ENCODE measurements at regions not wholly inside any gene's neighbourhood (a gene's known extent, or its start where the extent isn't known, plus 50 kb on each side); places are given as distances from the start of the nearest gene placed in this dataset.
"Not testable (repeated sequence)": the region's sequence is repeated elsewhere in the genome, so short reads cannot be mapped to it uniquely, and the experiment has no call there.

DNA sequence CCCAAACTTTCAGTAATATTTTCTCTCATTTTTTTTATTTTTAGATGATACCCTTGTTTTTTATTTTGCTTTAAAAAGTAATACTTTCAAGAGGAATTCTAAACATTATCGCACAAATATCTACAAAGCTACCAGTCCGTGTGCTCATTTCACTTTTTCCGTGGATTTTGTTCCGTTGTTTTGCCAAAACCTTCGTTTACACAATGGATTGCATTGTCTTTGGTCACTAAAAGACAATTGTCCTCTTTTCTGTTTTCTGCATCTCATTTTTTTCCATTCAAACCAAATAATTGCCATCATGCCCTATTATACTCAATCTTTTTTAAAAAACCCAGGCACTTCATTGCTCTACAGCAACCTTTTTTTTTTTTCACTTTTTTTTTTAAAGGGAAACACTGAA lies 214.9 kb downstream of the CXXC4 start:
- H3K27me3 Mint-ChIP-seq (ENCODE audit: insufficient read depth): no peaks in the 10 kb centered on the region
- H3K4me1 ChIP-seq (ENCODE audit: control insufficient read depth, insufficient read depth, low read length): no peaks in the 10 kb centered on the region
- TF ChIP-seq, protein P1, sequence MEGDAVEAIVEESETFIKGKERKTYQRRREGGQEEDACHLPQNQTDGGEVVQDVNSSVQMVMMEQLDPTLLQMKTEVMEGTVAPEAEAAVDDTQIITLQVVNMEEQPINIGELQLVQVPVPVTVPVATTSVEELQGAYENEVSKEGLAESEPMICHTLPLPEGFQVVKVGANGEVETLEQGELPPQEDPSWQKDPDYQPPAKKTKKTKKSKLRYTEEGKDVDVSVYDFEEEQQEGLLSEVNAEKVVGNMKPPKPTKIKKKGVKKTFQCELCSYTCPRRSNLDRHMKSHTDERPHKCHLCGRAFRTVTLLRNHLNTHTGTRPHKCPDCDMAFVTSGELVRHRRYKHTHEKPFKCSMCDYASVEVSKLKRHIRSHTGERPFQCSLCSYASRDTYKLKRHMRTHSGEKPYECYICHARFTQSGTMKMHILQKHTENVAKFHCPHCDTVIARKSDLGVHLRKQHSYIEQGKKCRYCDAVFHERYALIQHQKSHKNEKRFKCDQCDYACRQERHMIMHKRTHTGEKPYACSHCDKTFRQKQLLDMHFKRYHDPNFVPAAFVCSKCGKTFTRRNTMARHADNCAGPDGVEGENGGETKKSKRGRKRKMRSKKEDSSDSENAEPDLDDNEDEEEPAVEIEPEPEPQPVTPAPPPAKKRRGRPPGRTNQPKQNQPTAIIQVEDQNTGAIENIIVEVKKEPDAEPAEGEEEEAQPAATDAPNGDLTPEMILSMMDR (conservative IDR thresholded peaks at IDR 0.05): no peak
- H3K36me3 ChIP-seq (ENCODE audit: control insufficient read depth, insufficient read depth, low read length): no peaks in the 10 kb centered on the region
- no peaks in the 10 kb centered on the region for H3K9me3 Mint-ChIP-seq
- no peaks in the 10 kb centered on the region for H3K36me3 Mint-ChIP-seq (ENCODE audit: low read depth)
- 89 to 95% methylated on average over 5 of the region's 5 CpGs for WGBS, 2 experiments (ENCODE audit: insufficient coverage in 1 of 2, insufficient read length in 1 of 2)
- no peak overlapping the region for H3K27ac Mint-ChIP-seq
- no peaks in the 10 kb centered on the region for H3K4me1 Mint-ChIP-seq
- no peak for DNase-seq
- no peak overlapping the region for H3K27ac ChIP-seq (ENCODE audit: low read depth, low read length)
- no peaks in the 10 kb centered on the region for H3K9me3 ChIP-seq (ENCODE audit: control insufficient read depth, low read length)
- no peak overlapping the region for H3K4me3 Mint-ChIP-seq
- no peak overlapping the region for H3K9ac ChIP-seq (ENCODE audit: extremely low read depth, low read length, poor library complexity, severe bottlenecking)
- no peak overlapping the region for H3K4me3 ChIP-seq (ENCODE audit: low read length)
- H3K27me3 ChIP-seq (ENCODE audit: control insufficient read depth, insufficient read depth, low read length, poor library complexity, severe bottlenecking): no peaks in the 10 kb centered on the region

DNA sequence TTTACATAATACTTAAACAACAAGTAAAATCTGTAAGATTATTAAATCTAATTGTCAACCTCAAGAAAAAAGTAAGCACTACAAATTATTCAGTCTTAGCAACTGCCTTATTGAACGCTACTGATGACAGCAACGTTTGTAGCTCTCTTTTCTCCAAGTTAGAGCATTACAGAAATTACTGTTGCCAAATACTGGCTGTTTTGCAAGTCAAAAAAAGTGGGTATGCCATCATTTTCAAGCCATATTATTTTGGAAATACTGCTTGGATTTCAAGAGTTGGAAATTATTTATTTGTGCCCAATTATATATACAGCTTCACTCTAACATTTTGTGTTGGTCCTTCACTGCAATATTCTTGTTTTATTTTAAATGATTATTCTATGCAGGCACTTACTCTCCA lies 221.7 kb downstream of the CXXC4 start:
- H3K9me3 Mint-ChIP-seq: no peaks in the 10 kb centered on the region
- no peaks in the 10 kb centered on the region for H3K36me3 ChIP-seq (ENCODE audit: control insufficient read depth, insufficient read depth, low read length)
- 80 to 86% methylated on average over 2 of the region's 2 CpGs for WGBS, 2 experiments (ENCODE audit: insufficient coverage in 1 of 2, insufficient read length in 1 of 2)
- H3K27me3 Mint-ChIP-seq (ENCODE audit: insufficient read depth): no peaks in the 10 kb centered on the region
- no peak for DNase-seq
- H3K36me3 Mint-ChIP-seq (ENCODE audit: low read depth): no peaks in the 10 kb centered on the region
- H3K27ac Mint-ChIP-seq: no peak overlapping the region
- H3K4me3 ChIP-seq (ENCODE audit: low read length): no peak overlapping the region
- no peaks in the 10 kb centered on the region for H3K27me3 ChIP-seq (ENCODE audit: control insufficient read depth, insufficient read depth, low read length, poor library complexity, severe bottlenecking)
- H3K27ac ChIP-seq (ENCODE audit: low read depth, low read length): no peak overlapping the region
- no peaks in the 10 kb centered on the region for H3K4me1 Mint-ChIP-seq
- H3K9ac ChIP-seq (ENCODE audit: extremely low read depth, low read length, poor library complexity, severe bottlenecking): no peak overlapping the region
- H3K4me3 Mint-ChIP-seq: no peak overlapping the region
- H3K4me1 ChIP-seq (ENCODE audit: control insufficient read depth, insufficient read depth, low read length): no peaks in the 10 kb centered on the region
- H3K9me3 ChIP-seq (ENCODE audit: control insufficient read depth, low read length): no peaks in the 10 kb centered on the region
- TF ChIP-seq, protein P1 (conservative IDR thresholded peaks at IDR 0.05): no peak

DNA sequence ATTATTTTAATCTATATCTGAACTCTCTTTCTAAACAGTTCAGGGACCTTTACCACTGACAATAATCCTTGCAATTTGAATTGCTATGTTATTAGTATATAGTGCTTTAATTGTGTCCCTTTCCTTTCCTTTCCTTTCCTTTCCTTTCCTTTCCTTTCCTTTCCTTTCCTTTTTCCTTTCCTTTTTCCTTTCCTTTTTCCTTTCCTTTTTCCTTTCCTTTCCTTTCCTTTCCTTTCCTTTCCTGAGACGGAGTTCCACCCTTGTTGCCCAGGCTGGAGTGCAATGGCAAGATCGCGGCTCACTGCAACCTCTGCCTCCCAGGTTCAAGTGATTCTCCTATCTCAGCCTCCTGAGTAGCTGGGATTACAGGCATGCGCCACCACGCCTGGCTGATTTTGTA lies 225.1 kb downstream of the CXXC4 start:
- H3K4me1 Mint-ChIP-seq; H3K9me3 Mint-ChIP-seq; H3K27ac Mint-ChIP-seq; H3K9me3 ChIP-seq (ENCODE audit: control insufficient read depth, low read length); H3K27me3 Mint-ChIP-seq (ENCODE audit: insufficient read depth); H3K27me3 ChIP-seq (ENCODE audit: control insufficient read depth, insufficient read depth, low read length, poor library complexity, severe bottlenecking); H3K4me3 Mint-ChIP-seq; H3K4me1 ChIP-seq (ENCODE audit: control insufficient read depth, insufficient read depth, low read length); H3K9ac ChIP-seq (ENCODE audit: extremely low read depth, low read length, poor library complexity, severe bottlenecking); H3K4me3 ChIP-seq (ENCODE audit: low read length); H3K27ac ChIP-seq (ENCODE audit: low read depth, low read length); H3K36me3 Mint-ChIP-seq (ENCODE audit: low read depth); H3K36me3 ChIP-seq (ENCODE audit: control insufficient read depth, insufficient read depth, low read length); DNase-seq: not testable (repeated sequence)
- 93% methylated on average over 5 of the region's 5 CpGs; no CpG with 5 or more reads in 1 of the 2 experiments for WGBS, 2 experiments (ENCODE audit: insufficient coverage in 1 of 2, insufficient read length in 1 of 2)

DNA sequence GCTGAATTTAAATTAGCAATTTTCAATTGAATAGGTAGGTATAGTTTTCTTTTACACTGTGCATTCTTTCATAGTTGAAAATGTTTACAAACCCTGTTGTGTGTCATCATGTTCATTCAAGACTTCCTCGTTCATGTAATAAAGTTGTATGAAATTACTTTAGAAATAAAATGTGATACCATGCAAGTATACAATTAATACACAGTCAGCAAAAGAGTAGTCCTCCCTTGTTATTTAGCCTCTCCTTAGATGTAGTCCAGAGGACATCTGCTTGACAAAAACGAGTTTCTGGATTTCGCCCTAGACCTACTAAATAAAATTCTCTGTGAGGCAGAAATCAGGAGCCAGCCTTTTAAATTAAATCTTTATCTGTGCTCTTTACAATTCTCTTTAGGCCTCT lies 231.6 kb downstream of the CXXC4 start:
- H3K4me1 ChIP-seq (ENCODE audit: control insufficient read depth, insufficient read depth, low read length): no peaks in the 10 kb centered on the region
- Mint-ChIP-seq H3K36me3 (ENCODE audit: low read depth) (no peaks in the 10 kb centered on the region), H3K27me3 (ENCODE audit: insufficient read depth) (no peaks in the 10 kb centered on the region), H3K4me3 (no peak overlapping the region), H3K4me1 (no peaks in the 10 kb centered on the region), H3K9me3 (no peaks in the 10 kb centered on the region), H3K27ac (no peak overlapping the region)
- TF ChIP-seq, protein P1 (conservative IDR thresholded peaks at IDR 0.05): no peak
- H3K27me3 ChIP-seq (ENCODE audit: control insufficient read depth, insufficient read depth, low read length, poor library complexity, severe bottlenecking): no peaks in the 10 kb centered on the region
- no peak overlapping the region for H3K9ac ChIP-seq (ENCODE audit: extremely low read depth, low read length, poor library complexity, severe bottlenecking)
- no peak overlapping the region for H3K4me3 ChIP-seq (ENCODE audit: low read length)
- no peaks in the 10 kb centered on the region for H3K9me3 ChIP-seq (ENCODE audit: control insufficient read depth, low read length)
- no peak for DNase-seq
- no peak overlapping the region for H3K27ac ChIP-seq (ENCODE audit: low read depth, low read length)
- H3K36me3 ChIP-seq (ENCODE audit: control insufficient read depth, insufficient read depth, low read length): no peaks in the 10 kb centered on the region
- 76 to 88% methylated on average over 2 of the region's 3 CpGs for WGBS, 2 experiments (ENCODE audit: insufficient coverage in 1 of 2, insufficient read length in 1 of 2)
